IPS DF 19.7 (cell line): ENCODE measurements at regions not wholly inside any gene's neighbourhood (a gene's known extent, or its start where the extent isn't known, plus 50 kb on each side); places are given as distances from the start of the nearest gene placed in this dataset.
"Not testable (repeated sequence)": the region's sequence is repeated elsewhere in the genome, so short reads cannot be mapped to it uniquely, and the experiment has no call there.

ENCODE experiments used
- DNase-seq: peaks from one replicate; pipeline ENCODE4 v3.0.0-alpha.2; 2013; ENCODE audit warnings: low read depth, low spot score

DNA sequence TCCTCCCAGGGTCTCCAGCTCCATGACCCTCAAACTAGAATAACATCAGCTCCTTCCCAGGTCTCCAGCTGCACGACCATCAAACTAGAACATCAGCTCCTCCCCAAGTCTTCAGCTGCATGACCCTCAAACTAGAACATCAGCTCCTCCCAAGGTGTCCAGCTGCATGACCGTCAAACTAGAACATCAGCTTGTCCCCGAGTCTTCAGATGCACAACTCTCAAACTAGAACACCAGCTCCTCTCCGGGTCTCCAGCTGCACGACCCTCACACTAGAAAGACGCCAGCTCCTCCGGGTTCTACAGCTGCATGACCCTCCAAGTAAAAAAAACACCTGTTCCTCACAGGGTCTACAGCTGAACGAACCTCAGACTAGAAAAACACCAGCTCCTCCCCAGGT, 312.9 kb upstream of the TFPI start:
- DNase-seq = no peak

DNA sequence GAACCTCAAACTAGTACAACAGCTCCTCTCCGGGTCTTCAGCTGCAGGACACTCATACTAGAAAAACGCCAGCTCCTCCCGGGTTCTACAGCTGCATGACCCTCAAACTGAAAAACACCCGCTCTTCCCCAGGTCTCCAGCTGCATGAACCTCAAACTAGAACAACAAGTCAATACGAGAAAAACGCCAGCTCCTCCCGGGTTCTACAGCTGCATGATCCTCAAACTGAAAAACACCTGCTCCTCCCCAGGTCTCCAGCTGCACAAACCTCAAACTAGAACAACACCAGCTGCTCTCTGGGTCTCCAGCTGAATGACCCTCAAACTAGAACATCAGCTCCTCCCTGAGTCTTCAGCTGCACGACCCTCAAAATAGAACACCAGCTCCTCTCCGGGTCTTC, 315.0 kb upstream of the TFPI start:
- DNase-seq = no peak

DNA sequence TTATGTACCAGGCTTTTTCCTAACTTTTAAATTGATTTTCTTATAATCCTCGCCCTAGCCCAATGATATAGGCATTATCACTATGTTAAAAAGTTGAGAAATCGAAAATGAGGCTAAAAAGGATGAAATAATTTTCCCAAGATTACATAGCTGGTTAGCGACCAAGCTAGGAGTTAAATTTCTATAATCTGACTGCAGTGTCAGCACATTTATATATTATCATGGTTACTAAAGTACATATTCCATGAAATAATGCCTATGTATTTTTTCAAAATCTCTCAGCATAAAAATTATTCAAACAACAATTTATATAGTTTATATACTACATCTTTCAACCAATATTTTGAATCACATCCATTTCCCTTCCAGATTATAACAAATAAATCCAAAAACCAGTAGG, 317.3 kb upstream of the TFPI start:
- no peak for DNase-seq

DNA sequence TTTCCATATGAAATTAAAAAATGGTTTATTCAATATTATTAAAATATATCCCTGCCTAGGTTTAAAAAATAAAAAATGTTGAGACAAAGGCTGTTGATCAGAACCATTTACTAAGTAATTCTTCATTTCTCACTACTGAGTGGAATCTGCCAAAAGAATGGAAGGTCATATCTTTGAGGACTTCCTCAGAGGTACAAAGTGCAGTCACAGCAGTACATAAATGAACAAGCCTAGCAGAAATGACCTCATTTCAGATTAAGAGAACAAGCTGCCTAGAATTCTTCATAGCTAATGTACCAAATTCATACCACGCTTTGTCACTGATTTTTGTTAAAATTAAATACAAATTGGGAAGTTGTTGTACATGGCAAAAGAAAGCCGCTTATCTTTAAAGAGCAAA, 318.9 kb upstream of the TFPI start:
- no peak for DNase-seq

DNA sequence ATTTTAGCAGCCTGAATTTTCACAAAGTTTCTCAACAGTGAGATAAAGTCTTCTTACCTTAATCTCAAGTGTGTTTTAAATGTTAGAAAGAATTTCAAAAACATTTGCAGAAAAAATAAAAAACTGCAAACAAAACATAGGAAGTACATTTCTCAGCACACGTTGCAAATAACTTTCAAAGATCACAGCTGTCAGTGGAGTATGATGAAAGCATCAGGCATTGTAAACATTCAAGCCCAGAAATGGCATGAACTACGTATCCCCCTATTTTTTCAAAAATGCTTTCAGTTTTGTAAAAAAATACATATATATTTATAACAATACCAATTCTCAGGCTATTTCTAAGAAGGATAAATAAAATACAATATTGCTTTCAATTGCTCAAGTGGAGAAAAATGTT, 320.6 kb upstream of the TFPI start:
- no peak for DNase-seq

DNA sequence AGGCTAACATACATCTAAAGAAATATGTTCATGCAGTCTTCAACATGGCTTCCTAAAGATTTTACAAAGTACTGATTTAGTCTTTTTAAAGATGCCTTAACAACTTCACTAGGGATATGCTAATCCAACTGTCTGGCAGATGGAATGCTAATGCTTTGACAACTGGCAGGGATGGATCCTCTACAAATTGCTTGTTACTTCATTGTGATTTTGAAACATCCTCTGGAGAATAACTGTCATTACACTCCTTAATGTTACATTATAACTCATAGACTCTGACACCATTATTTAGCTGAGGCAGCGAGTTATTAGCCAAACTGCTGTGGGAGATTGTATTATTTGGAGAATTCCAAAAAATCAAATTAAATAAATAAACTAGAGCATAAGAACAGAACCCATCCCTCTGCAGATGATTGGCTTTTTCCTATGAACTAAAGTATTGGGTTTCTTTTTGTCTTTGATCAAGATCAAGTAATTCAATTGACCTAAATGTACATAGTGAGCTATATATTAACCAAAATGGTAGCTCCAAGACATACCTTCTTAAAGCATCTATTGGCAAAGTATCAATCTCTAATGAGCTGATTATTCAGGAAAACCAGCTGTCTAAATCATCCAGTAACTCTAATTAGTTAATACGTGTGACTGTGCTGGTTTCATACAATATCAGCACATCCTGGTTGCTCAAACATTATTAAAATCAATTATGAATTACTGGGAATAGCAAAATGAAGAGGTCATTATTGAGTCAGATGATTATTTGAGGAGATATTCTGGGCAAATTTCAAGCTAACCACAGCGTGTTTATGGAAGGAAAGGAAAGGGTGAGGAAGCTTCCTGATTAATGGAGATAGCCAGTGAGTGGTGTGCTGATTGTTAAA, 321.3 kb upstream of the TFPI start:
- DNase-seq = no peak

DNA sequence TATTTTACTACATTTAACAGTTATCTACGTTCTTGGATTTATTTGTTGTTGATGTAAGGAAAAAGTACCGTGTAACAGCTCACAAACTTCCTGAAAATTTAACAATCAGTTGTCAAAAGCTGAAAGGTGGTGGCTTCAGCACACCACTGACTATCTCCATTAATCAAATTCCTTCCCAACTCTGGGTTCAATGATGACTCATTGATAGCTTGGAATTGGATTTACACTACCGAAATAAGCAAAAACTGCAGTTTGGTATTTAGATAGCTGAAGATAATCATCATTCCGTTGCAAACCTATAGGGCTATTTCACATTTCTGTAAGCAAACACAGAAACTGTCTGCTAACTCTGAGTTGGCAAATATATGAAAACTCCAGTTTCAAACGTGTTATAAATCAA, 322.3 kb upstream of the TFPI start:
- no peak for DNase-seq

DNA sequence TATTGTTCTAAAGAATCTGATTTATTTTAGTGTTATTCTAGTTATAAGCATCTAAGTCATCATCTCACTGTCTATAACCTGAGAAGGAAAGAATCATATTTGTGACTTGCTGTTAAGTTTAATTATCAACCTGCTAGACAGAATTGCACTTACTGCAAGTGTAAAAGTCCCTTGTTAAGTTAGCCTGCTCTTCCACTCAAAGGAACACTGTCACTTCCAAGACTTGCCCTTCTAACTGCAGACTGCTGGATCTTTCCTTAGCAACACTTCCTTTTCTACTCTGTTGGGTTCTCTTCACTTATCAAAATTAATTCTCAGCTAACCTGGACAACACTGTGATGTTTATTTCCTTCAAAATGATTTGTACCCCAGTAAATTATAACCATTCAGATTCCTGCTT, 323.2 kb upstream of the TFPI start:
- DNase-seq = no peak

DNA sequence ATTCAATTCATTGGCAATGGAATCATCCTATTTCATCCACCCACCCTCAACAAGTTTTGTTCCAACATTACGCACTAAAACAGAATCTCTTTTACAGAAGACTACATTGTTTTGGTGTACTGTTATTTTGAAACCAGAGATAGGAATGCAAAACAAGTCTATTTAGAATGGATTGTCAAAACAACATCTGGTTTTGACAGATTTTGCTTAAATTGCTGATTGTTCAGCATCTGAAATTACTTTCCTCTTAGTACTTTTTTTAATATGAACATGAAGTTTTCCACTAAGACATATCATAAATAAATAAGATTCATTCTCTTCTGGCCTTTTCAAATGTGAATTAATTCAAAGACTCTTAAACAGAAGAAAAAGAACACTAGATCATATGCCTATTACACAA, 323.9 kb upstream of the TFPI start:
- no peak for DNase-seq

DNA sequence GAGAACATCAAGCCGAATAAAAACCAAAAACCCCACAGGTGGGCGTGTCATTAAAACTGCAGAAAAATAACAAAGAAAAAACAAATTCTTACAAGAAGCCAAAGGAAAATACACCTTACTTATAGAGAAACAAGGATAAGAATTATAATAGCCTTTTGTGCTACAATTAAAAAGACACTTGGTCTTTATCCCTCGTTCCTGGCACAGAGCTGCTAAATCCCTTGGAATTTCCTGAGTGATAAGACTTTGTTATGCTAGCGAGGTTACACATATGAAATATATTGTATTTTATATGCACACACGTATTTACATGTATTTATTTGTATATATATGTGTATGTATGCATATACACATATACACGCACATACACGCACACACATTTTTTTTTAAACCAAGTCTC, 325.3 kb upstream of the TFPI start:
- no peak for DNase-seq

DNA sequence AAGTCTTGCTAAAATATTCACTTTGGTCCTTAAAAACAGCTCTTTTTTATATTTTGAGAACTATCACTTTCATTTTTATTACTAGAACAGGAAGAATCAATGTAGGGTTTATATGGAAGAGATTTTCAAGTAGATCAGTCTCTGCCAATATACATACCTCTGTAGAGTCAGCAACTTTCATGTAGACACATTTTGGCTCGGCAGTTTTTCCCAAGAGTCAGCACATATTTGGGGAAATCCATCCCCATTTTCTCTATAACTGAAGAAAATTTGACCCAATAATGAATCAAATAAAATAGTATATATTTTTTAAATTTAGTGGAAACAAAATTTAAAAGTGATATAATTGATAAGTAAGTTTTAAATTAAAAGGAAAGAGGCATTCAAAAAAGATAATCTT, 329.8 kb upstream of the TFPI start:
- no peak for DNase-seq

DNA sequence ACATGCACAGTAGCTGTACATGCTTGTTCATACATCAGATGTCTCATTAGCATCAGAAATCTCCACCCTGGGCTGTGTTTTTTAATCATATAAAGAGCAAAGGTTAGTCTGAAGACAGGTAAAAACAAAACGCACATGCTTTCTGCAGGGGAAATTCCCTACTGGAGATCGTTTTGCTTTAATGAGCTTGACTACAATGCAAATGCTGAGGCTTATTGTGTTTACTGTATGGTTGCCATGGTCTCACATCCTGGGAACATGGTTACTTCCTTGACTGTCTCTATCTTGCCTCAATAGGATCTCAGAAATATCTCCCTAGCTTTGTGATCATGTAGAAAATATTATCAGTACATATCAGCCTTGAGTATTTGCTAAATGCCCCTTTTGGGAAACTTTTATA, 336.5 kb upstream of the TFPI start:
- DNase-seq = no peak

DNA sequence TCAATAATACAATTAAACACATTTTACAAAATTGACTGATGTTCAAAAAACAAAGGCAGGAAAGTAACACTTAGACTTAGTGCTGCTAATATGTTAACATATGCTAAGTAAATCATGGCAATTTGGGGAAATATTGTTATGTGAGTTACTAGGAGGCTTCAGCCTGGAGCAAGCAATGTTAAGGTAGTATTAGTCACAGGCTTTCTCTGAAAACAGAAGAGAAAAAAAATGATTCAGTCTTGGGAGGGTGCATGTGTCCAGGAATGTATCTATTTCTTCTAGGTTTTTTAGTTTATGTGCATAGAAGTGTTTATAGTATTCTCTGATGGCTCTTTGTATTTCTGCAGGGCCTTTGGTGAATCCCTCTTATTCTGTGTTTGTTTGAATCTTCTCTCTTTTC, 345.8 kb upstream of the TFPI start:
- DNase-seq = no peak

DNA sequence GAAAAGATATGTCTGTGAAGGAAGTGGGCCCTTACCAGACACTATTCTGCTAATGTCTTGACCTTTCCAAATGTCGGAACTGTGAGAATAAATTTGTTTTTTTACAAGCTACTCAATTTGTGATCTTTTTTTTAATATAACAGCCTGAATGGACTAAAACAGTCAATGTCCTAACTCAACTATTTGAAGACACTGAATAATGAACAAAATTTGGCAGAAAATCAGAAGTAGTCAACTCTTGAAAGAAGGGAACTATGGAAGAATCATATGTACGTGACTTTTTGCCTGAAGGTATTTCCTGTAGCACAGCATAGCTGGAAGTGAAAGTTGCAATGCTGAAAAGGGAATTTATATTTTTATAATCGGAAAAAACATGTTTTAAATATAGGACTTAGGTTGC, 351.8 kb upstream of the TFPI start:
- DNase-seq = no peak

DNA sequence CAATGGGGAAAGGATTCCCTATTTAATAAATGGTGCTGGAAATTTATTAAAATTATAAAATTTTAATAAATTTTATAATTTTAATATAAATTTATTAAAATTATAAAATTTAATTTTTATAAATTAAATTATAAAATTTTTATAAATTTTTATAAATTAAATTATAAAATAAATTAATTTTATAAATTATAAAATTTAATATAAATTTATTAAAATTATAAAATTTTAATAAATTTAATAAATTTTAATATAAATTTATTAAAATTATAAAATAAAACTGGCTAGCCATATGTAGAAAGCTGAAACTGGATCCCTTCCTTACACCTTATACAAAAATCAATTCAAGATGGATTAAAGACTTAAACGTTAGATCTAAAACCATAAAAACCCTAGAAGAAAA, 356.7 kb upstream of the TFPI start:
- not testable (repeated sequence) for DNase-seq

DNA sequence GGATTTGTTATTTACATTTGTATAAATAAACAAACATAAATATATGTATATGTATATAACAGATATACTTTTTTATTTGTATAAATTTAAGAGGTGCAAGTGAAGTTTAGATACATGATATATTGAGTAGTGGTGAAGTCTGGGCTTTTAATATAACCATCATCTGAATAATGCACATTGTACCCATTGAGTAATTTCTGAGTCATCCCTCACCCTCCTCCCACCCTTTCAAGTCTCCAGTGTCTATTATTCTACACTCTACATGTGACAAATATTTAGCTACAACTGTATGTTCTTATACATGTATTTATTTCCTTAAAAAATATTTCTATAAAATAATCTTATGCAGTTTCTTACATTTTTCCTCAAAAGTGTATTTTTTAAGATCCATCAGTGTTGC, 358.7 kb upstream of the TFPI start:
- DNase-seq = no peak

DNA sequence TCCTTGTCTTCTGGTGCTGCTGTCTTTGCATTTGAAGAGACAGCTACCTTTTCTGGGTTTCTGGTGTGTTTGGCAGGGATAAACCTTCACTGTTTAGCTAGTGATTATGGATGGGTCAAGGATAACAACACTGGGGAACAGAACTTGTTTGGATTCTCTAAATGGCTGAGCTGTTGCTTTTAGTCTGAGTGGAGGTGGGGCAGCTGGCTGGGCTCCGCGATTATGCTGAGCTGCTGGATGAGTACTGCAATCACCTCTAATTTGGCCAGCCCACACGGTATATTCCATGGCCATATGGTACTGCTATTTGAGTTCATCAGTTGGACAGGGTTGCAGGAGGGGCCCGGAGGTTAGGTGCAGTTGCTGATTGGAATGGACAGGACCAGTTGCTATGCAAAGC, 361.6 kb upstream of the TFPI start:
- DNase-seq = no peak

DNA sequence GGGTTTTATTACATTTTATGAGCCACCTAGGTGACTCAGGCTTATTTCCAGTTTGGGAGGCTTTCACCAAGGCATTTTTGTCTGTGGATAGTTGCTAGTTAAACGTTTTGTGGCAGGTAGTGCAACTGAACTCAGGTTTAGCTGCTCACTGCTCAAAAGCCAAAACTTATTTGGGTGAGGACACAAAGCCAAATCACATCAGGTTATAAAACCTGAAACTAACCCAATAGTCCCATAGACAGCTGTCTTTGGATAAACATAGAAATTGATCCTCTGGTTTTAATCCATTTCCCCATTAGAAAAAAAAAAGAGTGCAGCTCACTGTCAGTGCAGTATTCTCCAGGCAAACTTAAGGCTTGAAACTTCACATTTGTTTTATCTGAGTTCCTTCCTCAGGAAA, 362.6 kb upstream of the TFPI start:
- no peak for DNase-seq

DNA sequence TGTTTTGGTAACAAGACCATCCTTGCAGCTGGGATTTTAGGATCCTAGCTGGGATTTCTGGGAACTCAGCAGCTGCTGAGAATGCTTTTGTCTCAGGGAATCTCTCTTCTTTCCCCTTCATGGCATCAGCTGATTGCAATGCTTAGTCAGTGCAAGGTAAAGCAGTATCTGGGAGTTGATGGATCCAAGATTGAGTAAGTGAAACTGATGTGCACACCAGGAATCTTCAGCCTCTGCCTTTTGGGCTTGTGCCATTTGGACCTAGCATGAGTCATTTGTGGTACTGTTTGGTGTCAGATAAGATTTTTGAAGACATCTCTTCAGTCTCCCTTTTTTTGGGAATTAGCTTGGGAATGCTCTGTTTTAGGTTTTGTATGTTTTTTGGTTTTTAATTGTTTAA, 363.3 kb upstream of the TFPI start:
- DNase-seq = no peak

DNA sequence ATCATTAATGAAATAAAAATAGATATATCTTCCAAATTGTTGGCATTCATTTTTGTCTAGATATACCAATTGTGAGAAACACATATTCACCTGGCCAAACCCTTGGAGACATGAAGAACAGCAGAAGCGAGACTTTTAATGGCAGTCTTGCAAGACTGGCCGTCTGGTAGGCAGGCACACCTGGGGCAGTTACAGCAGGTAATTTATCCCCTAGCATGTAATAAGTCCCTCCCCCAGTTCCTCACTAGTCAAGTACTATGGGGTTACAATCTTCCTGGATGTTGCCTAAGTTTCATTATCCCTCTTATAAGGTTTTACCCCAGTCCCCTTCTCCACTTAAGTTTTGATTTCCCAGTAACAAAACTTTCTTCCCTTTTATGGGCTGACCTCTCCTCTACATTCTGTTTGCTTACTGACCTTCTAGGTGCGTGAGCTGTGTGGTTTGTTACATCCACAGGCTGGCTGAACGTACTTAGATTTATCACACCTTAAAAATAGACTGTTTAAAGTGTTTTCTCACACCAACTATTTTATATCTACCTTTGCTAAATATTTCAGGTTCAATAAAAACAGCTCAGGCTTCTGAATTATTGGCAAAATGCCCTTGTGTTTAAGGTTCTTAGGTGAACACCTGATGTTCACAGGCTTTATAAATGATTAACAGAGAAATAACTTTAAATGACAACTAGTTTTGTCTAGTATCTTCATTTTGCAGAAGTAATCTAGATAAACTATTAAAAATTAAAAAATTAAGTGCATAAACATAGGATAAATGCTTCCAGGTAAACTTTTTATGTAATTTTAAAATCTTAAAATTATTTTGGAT, 365.0 kb upstream of the TFPI start:
- DNase-seq = no peak

DNA sequence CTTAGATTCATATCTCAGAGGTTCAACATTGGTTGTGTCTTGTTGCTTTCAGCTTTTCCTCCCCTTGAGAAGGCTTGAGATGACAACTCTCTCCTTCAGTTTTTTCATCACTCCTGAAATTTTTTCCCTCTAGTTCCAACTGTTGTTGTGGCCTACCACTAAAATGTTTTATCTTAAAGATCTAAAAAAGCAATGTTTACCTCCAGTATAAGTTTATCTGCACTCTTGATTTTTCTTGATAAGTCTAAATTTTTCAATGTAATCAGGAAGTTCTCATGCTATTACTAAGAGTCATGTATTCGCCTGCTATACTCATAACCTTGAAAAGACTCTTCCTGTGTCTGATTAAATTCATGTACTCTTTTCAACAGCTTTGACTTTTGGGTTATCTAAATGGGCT, 366.3 kb upstream of the TFPI start:
- no peak for DNase-seq

DNA sequence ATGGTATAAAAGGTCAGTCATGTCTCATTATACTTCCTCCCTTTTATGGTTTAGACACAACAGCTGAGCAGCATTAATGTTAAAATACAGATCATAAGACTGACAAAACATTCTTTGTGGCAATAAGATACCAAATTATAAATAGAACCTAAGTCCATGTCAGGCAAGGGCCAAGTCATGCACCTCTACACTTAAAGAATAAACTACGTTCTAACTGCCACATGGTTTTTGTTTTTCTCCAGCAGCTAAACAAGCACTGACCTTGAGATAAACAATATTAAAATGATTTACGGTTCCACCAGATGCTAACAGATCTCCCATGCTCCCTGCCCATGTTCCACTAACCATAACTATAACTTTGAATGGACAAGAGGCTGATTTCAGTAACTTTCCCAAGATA, 368.6 kb upstream of the TFPI start:
- DNase-seq = no peak

DNA sequence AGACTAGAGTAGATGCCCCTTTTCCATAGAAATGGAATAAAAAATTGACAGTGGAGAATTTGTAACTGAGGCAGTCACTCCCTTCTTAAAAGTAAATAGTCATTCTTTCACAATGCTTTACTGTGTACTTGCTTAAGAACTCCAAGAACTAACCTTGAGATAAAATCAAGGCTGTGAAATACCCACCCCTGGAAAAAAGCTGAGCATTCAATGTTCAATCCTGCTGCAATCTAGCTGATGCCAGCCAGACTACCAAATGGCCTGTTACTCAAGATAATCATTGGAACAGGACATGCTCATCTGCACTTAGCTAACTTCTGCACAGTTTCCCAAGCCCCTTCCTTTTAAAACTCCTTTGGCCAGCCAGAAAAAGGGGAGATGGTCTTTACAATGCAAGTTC, 367.4 kb upstream of the GULP1 start:
- no peak for DNase-seq
